B cell (primary cell): ENCODE measurements at regions not wholly inside any gene's neighbourhood (a gene's known extent, or its start where the extent isn't known, plus 50 kb on each side); places are given as distances from the start of the nearest gene placed in this dataset.

ENCODE experiments used
- EZH2 ChIP-seq: IDR thresholded peaks from 2 replicates; pipeline ENCODE4 v1.6.1; 2012; ENCODE audit warnings: borderline replicate concordance, low read depth, mild to moderate bottlenecking, moderate library complexity, low read length; ENCODE audit not compliant: insufficient read depth, poor library complexity, severe bottlenecking
- TF ChIP-seq, protein P1 (sequence below): fragments of 200-600 bp; IDR thresholded peaks from one replicate; pipeline ENCODE4 v1.8.0; 2022; ENCODE audit warnings: antibody characterized with exemption, mild to moderate bottlenecking

DNA sequence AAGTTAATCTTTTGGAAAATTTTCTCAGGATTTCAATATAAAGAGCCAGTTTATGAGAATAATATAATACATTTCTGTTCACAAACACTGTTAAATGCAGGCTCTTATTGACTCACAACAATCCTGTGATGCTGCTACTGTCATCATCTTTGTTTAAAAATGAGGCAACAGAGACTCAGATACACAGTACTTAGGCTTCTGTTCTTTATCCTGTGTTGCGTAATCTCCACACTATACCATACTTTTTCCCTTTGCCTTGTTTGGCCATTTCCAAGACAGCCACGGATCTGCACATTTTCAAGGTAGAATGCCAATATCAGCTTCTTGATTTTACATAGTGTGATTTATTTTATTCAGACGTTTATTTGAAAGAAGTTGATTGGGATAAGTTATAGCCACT is 699.0 kb upstream of the CITED2 start:
- TF ChIP-seq, protein P1, sequence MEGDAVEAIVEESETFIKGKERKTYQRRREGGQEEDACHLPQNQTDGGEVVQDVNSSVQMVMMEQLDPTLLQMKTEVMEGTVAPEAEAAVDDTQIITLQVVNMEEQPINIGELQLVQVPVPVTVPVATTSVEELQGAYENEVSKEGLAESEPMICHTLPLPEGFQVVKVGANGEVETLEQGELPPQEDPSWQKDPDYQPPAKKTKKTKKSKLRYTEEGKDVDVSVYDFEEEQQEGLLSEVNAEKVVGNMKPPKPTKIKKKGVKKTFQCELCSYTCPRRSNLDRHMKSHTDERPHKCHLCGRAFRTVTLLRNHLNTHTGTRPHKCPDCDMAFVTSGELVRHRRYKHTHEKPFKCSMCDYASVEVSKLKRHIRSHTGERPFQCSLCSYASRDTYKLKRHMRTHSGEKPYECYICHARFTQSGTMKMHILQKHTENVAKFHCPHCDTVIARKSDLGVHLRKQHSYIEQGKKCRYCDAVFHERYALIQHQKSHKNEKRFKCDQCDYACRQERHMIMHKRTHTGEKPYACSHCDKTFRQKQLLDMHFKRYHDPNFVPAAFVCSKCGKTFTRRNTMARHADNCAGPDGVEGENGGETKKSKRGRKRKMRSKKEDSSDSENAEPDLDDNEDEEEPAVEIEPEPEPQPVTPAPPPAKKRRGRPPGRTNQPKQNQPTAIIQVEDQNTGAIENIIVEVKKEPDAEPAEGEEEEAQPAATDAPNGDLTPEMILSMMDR: no peak
- no peak for TF ChIP-seq EZH2
